Adrenal gland (tissue), 9 donors: ENCODE measurements at regions not wholly inside any gene's neighbourhood (a gene's known extent, or its start where the extent isn't known, plus 50 kb on each side); places are given as distances from the start of the nearest gene placed in this dataset.

Experiments
- DNase-seq, 7 donors: peaks; one replicate each; pipeline ENCODE4 v3.0.0-alpha.2; 2019 to 2020
- H3K27ac ChIP-seq, 5 donors: fragments of 200-600 bp; sonication (generic) in 4 of 5; 1 replicate in 3 of 5; 2 replicates in 2 of 5; pipeline versions ENCODE4 v1.5.1 to v1.8.0; 2016 to 2020; ENCODE audit warnings: mild to moderate bottlenecking in 1 of 5
- H3K27me3 ChIP-seq: fragments of 200-600 bp; 2 replicates; pipeline ENCODE4 v1.8.0; 2021
- H3K36me3 ChIP-seq, 2 donors: fragments of 200-600 bp; replicated peaks in 1 of 2; 1 replicate in 1 of 2; 2 replicates in 1 of 2; pipeline versions ENCODE4 v1.5.1 to v1.8.0; 2018 to 2022
- H3K4me1 ChIP-seq, 2 donors: fragments of 200-600 bp; replicated peaks in 1 of 2; 1 replicate in 1 of 2; 2 replicates in 1 of 2; pipeline versions ENCODE4 v1.5.1 to v1.8.0; 2018 to 2021
- H3K4me3 ChIP-seq, 4 donors: fragments of 200-600 bp; sonication (generic) in 3 of 4; one replicate each; pipeline ENCODE4 v1.5.1; 2016 to 2018
- H3K9me3 ChIP-seq, 3 donors: fragments of 200-600 bp; sonication (generic) in 1 of 3; replicated peaks in 1 of 3; 1 replicate in 2 of 3; 2 replicates in 1 of 3; pipeline versions ENCODE4 v1.5.1 to v1.8.0; 2016 to 2021
- POLR2A ChIP-seq, 2 donors: fragments of 450-650 bp; IDR thresholded peaks; one replicate each; pipeline ENCODE4 v1.6.1; 2017; ENCODE audit warnings: antibody characterized with exemption in 2 of 2, mild to moderate bottlenecking in 2 of 2, moderate library complexity in 1 of 2
- WGBS, 4 donors: extraction: QIAGEN DNeasy Blood & Tissue Kit in 2 of 4; methylation state at CpG; one replicate each; pipeline versions ENCODE4 v1.1.5 to v1.1.7; 2013 to 2017; 5-methylcytosine and 5-hydroxymethylcytosine counted together
- intact Hi-C, 2 donors: fragments of 100-400 bp; cut with DNase I; formaldehyde crosslinking; loops; one replicate each; pipeline versions ENCODE4 v1.14.1 to v1.15.0; 2022 to 2023
- TF ChIP-seq, protein P1 (sequence below), 6 experiments: fragments of 450-650 bp in 4 of 6; fragments of 200-600 bp in 2 of 6; sonication (generic) in 1 of 6; IDR thresholded peaks; 1 replicate in 5 of 6; 2 replicates in 1 of 6; pipeline versions ENCODE4 v1.5.1 to v1.8.0; 2016 to 2021; ENCODE audit warnings: antibody characterized with exemption in 6 of 6, mild to moderate bottlenecking in 2 of 6, moderate library complexity in 1 of 6
- donor health status: healthy with polysubstance abuse.
- donor health status: Bipolar disorder and iron deficiency.
- donor health status: DM: yes; HTN: yes; CAD: no.
- donor health status: DM: no; HTN: no; CAD: no.
- donor health status: DM: no; HTN: no; CAD: no.

DNA sequence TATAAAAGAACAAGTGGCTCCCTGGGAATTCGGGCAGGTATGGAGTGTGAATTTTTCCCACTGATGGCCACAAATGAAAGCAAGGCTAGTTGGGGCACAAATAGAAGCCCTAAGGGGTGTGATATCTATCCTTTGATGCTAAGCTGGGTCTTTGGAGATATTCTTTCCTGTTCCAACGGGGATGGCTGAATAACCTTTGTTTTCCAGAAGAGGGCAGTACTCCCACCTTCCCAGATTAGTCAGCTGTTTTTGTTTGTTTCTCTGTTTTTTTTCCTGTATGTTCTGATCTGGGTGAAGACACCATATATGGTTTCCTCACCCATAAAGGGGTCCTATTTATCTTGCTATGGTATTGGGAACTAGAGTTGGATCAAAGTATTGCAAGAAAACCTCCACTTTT lies 947.7 kb upstream of the SORCS1 start:
- TF ChIP-seq, protein P1, sequence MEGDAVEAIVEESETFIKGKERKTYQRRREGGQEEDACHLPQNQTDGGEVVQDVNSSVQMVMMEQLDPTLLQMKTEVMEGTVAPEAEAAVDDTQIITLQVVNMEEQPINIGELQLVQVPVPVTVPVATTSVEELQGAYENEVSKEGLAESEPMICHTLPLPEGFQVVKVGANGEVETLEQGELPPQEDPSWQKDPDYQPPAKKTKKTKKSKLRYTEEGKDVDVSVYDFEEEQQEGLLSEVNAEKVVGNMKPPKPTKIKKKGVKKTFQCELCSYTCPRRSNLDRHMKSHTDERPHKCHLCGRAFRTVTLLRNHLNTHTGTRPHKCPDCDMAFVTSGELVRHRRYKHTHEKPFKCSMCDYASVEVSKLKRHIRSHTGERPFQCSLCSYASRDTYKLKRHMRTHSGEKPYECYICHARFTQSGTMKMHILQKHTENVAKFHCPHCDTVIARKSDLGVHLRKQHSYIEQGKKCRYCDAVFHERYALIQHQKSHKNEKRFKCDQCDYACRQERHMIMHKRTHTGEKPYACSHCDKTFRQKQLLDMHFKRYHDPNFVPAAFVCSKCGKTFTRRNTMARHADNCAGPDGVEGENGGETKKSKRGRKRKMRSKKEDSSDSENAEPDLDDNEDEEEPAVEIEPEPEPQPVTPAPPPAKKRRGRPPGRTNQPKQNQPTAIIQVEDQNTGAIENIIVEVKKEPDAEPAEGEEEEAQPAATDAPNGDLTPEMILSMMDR (IDR thresholded peaks at IDR 0.05) = peak in 2 of 6 experiments; percentile 8 to 11
- TF ChIP-seq POLR2A (IDR thresholded peaks at IDR 0.05) = no peak
- Histone ChIP-seq H3K4me3 (no peak overlapping the region), H3K27me3 (no peaks in the 10 kb centered on the region), H3K9me3 (no peaks in the 10 kb centered on the region), H3K36me3 (no peaks in the 10 kb centered on the region), H3K4me1 (no peaks in the 10 kb centered on the region), H3K27ac (no peak overlapping the region)
- intact Hi-C loops = no loop called here
- DNase-seq = no peak
- 30 to 34% (median 32%) methylated on average over 2 of the region's 2 CpGs for WGBS, 4 donors

DNA sequence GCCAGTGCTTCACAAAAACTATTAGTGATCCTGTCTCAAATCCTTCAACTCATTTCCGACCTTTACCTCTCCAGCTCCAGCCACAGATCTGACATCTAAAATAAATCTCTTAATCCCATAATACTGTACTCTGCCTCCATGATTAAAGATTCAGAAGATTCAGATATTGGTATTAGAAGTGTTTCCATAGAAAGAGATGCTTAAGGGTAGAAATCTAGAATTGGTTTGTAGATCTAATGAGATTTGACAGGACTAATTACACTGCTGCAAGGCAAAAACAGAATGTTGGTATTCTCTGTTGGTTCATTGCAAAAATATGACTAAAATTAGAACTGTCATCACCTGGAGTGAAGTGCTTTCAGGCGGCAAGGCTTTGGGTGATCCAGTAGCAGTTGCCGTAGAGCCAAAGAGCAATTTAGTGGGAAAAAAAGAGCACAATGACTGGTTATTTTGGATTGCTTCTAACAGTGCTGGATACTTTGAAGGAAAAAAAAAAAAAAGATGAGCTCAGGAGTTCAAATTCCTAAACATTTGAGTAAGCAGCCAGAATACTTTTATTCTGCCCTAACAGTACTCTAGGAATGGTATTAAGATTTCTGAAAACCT lies 940.1 kb upstream of the SORCS1 start:
- Histone ChIP-seq H3K9me3 (no peaks in the 10 kb centered on the region), H3K4me1 (no peaks in the 10 kb centered on the region), H3K27me3 (no peaks in the 10 kb centered on the region), H3K27ac (no peak overlapping the region), H3K4me3 (no peak overlapping the region), H3K36me3 (no peaks in the 10 kb centered on the region)
- TF ChIP-seq, protein P1 (IDR thresholded peaks at IDR 0.05) = no peak
- no peak for TF ChIP-seq POLR2A (IDR thresholded peaks at IDR 0.05)
- intact Hi-C loops = no loop called here
- DNase-seq = no peak
- 56 to 68% (median 61%) methylated on average over 3 of the region's 3 CpGs for WGBS, 4 donors

DNA sequence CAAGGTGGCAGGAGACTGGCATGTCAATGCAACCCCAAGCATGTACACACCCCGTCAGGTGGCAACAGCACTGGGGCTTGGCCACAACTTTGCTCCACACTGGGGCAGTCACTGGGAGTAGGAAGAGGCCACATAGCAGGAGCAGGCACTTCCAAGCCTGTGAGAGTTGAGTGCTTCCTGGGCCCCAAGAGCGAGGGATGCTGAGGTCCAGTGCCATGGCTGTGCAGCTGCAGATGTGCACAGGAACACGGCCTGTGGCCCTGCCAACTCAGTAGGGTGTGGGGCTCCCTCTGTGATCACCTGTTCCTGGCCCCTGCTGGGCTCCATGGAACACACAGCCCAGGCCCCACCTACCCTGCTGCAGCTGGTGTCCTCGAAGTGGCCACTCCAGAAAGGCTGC lies 932.8 kb upstream of the SORCS1 start:
- DNase-seq = no peak
- intact Hi-C loops = no loop called here
- Histone ChIP-seq H3K27ac (no peak overlapping the region), H3K27me3 (no peaks in the 10 kb centered on the region), H3K4me1 (no peaks in the 10 kb centered on the region), H3K9me3 (no peaks in the 10 kb centered on the region), H3K36me3 (no peaks in the 10 kb centered on the region), H3K4me3 (no peak overlapping the region)
- WGBS, 4 donors = 71 to 81% (median 78%) methylated on average over 1 to 4 of the region's 4 CpGs
- TF ChIP-seq POLR2A (IDR thresholded peaks at IDR 0.05) = no peak
- TF ChIP-seq, protein P1 (IDR thresholded peaks at IDR 0.05) = no peak

DNA sequence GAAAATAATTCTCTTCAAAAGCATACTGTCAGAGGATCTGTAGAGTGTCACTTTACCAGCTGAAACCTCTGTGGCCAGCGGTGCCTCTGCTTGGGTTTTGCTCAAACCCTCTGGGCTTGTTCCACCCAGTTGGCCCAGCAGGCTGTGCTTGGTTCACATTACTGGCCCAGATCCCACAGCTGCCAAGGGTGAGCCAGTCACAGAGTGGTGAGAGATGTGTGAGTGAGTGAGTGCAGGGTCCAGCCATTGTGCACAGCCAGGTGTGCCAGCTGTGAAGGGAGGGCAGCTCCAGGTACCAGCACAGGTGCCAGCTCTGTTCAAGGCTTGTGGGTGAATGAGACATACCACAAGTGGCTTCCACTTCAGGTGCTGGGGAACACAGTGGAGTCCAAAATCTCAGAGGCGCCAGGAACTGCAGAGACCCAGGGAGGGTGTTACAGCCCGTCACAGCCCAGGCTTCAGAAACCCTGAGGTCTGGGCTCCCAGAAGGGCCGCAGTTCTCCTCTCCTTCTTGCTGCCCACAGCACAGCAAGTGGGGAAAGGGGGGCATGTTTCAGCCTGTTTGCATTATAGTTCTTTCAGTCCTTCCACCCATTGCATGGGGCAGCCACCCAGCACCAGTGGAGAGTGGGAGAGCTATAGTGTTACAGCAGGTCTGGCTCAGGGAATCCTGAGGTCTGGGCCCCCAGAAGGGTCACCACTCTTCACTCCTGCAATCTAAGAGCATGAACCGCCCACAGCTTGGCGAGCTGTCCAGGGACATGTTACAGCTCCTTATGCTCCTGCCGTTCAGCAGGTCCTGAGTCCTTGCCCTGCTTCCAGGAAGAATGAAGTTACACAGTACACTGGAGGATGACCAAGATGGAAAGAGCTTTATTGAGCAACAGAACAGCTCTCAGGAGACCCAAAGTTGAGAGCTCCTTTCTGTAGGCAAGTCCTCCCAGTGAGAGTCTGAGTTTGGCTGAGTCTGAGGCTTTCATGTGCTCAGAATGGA lies 931.7 kb upstream of the SORCS1 start:
- WGBS, 4 donors = 74 to 88% (median 81%) methylated on average over 5 to 7 of the region's 7 CpGs
- no peak overlapping the region for H3K4me3 ChIP-seq
- no peak overlapping the region for H3K27ac ChIP-seq
- H3K36me3 ChIP-seq = no peaks in the 10 kb centered on the region
- H3K27me3 ChIP-seq = no peaks in the 10 kb centered on the region
- intact Hi-C loops = no loop called here
- H3K4me1 ChIP-seq = no peaks in the 10 kb centered on the region
- H3K9me3 ChIP-seq = no peaks in the 10 kb centered on the region
- TF ChIP-seq, protein P1 (IDR thresholded peaks at IDR 0.05) = no peak
- TF ChIP-seq POLR2A (IDR thresholded peaks at IDR 0.05) = no peak
- DNase-seq = no peak
